NCI-H2029 treated with DMSO at 0.1 percent for 48 hours (cell line): ENCODE measurements at regions not wholly inside any gene's neighbourhood (a gene's known extent, or its start where the extent isn't known, plus 50 kb on each side); places are given as distances from the start of the nearest gene placed in this dataset.
"Not testable (repeated sequence)": the region's sequence is repeated elsewhere in the genome, so short reads cannot be mapped to it uniquely, and the experiment has no call there.

Source experiments
- DNase-seq: peaks from one replicate; lab custom pipeline; 2025; lab: John Stamatoyannopoulos, UW

DNA sequence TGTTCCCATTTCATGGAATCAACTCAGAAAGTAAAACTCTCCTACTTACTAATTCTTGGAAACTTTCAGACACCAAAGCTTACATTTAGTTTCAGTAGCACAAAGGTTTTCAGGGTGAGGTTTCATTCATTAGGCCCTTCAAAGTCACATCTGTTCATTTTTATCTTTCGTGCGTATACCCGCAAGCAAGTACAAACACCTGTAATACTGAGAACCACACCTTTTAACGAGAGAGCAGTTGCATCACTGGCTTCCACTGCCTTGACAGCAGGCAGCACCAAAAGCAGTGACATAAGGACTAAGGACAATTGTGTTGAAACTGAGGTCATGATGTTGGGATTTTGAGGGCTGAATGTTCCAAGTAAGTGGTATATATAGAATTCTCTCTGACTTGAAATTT lies 60.5 kb downstream of the GOLGA6L22 start:
- DNase-seq = not testable (repeated sequence)

DNA sequence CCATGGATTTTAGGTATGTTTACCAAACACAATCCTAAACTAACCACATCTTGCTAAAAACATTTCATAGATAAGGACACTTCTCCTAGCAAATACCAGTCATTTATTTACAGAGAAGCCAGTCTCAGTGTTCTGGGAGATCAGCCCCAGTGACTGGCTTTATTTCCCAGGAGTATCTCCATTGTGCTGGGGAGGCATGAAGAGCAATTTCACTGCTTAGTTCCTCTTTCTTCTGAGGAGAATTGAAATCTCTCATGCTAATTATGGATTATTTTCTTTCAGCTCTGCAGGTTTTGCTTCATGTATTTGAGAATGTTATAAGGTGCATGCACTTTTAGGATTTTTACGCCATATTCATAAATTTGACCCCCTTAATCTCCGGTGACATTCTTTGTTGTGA lies 67.8 kb downstream of the GOLGA6L22 start:
- DNase-seq = not testable (repeated sequence)

DNA sequence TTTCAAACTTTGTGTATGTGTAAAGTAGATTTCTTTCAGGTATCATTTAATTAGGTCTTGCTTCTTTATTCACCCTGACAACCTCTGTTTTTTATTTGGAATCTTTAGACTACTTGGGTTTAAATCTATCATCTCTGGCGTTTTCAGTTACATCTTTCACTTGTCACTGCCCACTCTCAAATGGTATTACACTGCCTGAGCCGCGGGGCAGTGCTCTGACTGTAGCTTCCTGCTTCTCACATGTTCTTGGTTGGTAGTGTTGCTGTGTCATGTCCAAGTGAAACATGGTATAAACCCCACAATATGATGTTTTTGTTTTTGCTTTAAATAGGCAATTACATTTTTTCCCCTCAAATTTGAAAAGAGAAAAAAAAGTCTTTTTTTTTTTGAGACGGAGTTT lies 68.3 kb downstream of the GOLGA6L22 start:
- not testable (repeated sequence) for DNase-seq

DNA sequence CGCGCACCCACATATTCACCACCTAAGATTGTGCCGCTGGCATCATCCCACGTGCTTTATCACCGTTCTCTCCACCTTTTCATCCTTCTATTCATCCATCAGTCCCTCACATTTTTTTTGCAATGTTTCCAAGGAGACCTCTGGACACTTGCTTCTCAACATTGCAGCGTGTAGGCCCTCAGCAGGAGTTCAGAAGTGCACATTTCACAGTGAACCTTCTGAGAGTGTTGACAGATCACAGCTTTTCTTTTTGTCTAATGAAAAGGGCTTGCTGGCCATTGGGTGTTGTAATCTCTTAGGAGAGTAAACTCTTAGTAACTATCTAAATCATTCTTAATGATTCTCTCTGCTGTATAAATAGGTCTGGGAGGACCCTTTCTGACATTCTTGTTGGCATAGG lies 70.5 kb downstream of the GOLGA6L22 start:
- not testable (repeated sequence) for DNase-seq

DNA sequence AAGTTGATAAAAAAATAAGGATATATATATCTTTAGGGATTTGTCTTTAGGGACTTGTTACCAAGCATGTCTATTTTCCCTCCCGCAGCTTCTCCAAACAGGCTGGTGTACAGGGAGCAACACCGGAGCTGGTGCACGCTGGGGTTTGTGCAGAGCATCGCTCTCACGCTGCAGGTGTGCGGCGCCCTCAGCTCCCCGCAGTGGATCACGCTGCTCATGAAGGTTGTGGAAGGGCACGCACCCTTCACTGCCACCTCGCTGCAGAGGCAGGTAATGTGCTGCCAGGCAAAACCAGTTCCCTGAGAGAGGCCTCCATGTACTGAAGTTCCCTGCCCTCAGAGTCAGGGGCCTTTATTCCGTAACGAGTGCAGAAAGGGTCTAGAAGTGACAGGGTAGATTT lies 101.0 kb downstream of the GOLGA6L22 start:
- not testable (repeated sequence) for DNase-seq

DNA sequence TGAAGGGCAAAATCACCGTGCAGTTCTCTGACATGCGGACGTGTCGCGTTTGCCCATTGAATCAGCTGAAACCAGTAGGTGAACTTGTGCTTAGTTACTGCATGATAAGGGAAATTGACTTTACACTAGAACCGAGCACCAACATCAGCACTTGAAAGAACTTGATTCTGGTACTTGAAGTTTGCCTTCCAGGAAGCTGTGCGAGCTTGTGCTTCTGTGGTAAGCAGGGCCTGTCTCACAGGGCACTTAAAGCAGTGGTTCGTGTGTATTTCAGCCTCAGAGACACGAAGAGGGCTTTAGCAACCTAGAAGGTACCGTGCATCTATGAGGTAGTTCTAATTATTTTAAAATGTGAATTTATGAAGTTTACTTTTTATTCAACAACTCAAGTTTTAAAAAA lies 103.0 kb downstream of the GOLGA6L22 start:
- DNase-seq = not testable (repeated sequence)

DNA sequence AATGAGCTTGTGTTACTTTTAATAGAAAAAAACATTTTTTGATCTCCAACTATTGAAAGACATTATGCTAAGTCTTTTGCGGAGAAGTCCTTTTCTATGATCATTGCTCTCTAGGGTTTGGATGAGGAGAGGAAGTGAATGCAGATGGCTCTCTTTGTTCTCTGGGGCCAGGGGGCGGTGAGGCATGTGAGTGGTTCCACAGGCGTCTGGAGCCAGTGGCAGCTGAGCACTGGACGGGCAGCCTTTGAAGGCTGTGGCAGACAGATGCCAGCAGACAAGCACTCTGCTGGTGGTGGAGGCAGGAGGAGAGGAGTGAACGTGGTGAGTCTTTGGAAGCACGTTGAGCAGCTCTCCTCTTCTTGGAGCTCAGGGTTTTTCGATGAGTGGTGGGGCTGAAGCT lies 107.8 kb downstream of the GOLGA6L22 start:
- not testable (repeated sequence) for DNase-seq

DNA sequence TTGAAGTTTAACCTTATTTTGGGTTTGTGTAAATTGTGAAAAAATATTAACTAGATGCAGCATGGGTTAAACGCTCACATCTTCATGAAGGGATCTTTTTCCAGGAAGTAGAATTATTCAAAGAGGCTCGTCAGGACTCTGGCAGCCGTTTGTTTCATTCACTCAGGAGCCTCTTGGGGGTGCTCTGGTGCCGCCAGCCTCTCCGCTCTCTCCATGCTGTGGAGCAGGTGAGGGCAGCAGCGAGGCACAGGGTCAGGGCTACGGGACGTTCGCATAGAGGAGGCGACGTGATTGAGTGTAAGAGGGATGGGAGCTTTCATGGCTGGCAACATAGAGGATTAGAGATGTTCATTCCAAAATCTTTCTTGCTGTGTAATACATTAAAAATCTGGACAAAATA lies 110.8 kb downstream of the GOLGA6L22 start:
- DNase-seq = not testable (repeated sequence)

DNA sequence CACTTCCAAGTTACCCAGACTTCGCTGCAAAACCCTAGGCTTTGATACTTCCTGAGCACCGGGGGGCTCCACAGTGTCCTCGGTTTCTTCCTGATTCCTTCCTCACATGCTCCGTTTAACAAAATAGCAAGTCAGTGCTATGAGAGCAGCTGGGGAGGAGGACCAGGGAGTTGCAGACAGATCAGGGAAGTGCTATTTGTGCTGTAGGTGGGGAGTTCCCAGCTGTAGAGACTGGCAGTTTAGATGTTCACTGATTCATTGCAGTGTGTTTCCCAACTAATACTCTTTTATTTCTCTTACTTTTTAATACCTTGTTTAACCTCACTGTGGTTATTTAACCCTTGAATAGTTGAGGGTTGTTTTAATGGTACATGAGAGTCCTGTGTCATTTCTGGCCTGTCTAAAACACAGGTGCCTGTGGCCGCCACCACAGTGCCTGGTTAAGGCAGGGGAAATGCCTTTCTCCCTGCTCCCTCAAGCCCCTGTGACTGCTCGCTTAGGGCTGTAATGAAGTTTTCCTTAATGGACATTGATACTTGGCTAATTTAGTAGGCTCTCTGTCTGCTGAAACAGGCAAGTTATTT lies 113.5 kb downstream of the GOLGA6L22 start:
- DNase-seq = not testable (repeated sequence)

DNA sequence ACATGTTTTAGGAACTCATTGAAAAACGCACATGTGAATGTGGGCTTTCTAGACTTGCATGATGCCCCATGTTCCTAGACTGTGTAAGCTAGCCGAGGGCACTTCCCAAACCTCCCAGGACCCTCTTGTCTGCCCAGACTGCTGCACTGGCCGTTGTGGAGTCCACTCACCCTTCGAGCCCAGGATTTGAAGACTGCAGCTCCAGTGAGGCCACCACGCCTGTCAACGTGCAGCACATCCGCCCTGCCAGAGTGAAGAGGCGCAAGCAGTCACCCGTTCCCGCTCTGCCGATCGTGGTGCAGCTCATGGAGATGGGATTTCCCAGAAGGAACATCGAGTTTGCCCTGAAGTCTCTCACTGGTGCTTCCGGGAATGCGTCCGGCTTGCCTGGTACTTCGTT lies 114.1 kb downstream of the GOLGA6L22 start:
- not testable (repeated sequence) for DNase-seq

DNA sequence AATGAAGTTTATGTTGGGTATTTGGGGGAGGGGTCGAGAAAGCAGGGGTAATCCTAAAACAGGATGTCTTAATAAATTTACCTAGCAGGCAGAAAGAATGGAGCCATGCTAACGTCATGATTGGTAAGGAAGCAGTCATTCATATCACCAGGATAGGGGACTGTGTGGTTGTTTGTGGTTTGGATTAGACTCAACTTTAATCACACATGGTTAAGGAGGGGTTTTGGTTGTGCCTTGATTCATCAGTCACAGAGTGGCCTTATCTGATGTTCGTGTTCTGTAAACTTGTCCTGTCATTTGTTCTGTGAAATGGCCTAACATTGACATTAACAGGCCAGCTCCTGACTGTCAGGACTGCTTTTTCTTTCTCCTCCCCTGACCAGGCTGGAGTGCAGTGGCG lies 119.1 kb downstream of the GOLGA6L22 start:
- DNase-seq = not testable (repeated sequence)

DNA sequence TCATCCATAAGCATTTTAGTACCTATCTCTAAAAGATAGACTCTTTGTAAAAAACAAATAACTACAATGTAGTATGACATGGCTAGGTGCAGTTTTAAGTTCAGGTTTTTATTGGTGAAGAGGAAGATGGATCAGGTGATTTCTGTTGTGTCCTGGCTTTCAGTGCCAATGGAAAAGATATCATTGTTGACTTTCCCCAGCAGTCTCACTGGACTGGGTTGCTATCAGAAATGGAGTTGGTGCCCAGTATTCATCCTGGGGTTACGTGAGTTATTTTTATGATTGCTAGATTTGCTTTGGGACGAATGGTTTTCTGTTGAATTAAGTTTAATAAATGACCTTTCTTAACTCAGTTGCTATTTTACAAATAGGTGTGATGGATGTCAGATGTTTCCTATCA lies 120.5 kb downstream of the GOLGA6L22 start:
- not testable (repeated sequence) for DNase-seq

DNA sequence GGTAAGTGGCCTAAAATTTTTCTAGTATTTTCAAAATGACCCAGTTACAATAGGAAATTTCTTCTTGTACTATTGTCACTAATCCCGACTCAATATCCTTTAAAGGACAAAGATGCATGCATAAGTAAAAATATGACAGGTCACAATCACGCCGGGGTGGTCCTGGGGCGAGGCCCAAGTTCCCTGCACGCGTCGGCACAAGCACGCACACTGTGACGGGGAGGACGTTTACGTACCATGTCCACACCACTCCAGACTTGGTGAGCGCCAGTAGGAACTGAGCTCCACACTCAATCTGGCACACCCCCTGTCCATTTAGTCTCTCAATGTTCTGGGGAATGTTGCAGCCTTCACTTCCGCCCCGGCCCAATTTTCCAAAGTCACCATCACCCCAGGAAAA lies 128.7 kb downstream of the GOLGA6L22 start:
- DNase-seq = not testable (repeated sequence)

DNA sequence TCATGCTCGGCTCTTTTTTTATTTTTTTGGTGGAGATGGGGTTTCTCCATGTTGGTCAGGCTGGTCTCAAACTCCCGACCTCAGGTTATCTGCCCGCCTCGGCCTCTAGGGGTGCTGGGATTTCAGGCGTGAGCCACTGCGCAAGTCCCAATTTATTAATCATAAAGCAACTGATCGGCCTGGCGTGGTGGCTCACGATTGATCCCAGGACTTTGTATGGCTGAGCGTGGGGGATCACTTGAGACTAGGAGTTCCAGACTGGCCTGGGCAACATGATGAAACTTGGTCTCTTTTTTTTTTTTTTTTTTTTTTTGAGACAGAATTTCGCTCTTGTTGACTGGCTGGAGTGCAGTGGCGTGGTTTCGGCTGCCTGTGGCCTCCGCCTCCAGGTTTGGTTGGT lies 139.8 kb downstream of the GOLGA6L22 start:
- not testable (repeated sequence) for DNase-seq

DNA sequence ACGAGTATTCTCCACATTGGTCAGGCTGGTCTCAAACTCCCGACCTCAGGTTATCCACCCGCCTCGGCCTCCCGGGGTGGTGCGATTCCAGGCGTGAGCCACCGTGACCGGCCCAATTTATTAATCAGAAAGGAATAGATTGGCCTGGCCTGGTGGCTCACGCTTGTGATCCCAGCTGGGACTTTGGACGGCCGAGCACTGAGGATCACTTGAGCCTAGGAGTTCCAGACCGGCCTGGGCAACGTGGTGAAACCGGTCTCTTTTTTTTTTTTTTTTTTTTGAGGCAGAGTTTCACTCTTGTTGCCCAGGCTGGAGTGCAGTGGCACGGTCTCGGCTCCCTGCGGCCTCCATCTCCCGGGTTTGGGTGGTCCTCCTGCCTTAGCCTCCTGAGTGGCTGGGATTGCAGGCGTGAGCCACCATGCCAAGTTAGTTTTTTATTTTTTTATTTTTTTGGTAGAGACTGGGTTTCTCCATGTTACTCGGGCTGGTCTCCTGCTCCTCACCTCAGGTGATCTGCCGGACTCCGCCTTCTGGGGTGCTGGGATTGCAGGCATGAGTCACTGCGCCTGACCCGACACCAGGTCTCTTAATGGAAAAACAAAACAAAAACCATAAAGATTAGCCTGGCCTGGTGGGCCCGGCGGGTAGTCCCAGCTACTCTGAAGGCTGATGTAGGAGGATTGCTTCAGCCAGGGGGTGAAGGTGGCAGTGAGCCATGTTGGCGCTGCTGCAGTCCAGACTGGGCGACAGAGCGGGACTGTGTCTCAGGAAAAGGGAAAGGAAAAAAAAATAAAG lies 141.0 kb downstream of the GOLGA6L22 start:
- not testable (repeated sequence) for DNase-seq

DNA sequence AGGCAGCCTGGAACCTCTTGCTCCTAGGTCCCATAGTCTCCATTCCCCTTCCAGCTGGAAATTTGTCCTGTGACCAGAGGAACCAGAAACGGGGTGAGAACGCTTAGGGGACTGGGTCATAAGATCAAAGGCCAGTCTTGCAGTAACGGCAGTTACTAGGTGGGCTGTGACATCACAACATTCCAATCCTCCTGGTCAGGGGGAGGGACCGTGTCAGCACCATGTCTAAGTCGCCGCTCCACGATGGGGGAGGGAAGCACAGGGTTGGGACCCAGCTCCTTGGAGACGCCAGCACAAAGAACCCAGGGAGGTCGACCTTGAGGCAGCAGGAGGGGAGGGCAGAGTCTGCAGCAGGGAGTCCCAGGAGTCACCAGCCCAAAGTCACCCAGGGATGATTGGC lies 158.3 kb downstream of the GOLGA6L22 start:
- not testable (repeated sequence) for DNase-seq

DNA sequence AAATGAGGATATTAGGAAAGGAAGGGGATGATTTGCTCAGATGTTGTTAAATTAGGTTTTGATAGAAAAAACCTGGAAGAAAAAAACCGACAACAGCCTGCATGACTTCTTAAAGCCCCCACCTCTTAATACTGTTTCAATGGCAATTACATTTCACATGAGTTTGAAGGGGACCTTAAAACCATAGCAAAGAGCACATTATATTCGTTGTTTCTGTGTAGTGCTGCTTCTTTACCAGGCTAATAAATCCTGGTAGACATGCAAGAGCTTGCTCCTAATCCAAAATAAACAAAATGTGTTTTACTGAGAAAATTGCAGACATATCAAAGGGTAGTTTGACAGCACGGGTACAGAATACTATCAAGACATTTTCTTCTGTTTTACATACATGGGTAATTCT lies 154.7 kb upstream of the NIPA1 start:
- DNase-seq = not testable (repeated sequence)

DNA sequence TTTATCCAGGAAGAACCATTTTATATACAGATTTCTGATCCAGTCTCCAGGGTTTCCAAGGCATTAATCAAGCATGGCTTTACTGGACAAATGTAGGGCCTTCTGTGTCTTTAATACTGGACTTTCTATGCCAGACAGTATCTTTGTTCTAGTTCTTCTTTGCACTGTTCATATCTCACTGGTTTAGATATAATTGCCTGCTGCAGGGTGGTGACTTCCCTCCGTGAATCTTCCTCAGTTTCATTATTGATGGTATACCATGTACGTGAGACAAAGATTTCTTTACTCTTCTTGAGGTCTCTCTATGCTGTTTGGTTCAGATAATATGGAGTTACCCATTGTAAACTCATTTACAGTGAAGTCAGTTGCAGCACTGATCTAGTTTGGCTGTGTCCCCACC lies 146.5 kb upstream of the NIPA1 start:
- DNase-seq = not testable (repeated sequence)

DNA sequence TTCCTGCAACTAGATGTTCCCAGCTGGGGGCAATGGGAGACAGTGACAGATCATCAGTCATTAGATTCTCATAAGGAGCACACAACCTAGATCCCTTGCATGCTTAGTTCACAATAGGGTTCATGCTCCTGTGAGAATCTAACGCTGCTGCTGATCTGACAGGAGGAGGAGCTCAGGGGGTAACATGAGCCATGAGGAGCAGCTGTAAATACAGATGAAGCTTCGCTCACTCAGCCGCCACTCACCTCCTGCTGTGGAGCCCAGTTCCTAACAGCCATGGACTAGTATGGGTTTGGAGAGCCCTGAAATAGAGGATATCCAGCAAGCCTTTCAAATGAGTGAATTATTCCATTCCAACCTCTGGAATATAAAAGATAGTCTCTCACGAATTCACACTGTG lies 137.0 kb upstream of the NIPA1 start:
- not testable (repeated sequence) for DNase-seq

DNA sequence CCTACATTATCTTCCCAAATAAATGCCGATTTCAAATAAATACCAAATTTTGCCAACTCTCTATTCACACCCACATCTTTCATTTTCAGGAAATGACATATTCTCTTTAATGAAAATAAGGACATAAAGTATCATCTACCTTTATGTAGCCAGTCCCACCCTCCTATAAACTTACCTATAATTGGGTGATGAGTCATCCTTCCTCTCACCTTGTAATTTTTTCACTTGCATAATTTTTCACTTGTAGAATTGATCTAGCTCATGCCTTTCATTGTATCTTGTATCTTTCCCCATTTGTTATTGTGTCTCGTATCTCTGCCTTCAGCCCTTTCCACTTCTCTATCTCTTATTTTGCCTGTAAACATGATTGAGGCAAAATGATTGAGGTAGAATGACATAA lies 135.3 kb upstream of the NIPA1 start:
- DNase-seq = not testable (repeated sequence)

DNA sequence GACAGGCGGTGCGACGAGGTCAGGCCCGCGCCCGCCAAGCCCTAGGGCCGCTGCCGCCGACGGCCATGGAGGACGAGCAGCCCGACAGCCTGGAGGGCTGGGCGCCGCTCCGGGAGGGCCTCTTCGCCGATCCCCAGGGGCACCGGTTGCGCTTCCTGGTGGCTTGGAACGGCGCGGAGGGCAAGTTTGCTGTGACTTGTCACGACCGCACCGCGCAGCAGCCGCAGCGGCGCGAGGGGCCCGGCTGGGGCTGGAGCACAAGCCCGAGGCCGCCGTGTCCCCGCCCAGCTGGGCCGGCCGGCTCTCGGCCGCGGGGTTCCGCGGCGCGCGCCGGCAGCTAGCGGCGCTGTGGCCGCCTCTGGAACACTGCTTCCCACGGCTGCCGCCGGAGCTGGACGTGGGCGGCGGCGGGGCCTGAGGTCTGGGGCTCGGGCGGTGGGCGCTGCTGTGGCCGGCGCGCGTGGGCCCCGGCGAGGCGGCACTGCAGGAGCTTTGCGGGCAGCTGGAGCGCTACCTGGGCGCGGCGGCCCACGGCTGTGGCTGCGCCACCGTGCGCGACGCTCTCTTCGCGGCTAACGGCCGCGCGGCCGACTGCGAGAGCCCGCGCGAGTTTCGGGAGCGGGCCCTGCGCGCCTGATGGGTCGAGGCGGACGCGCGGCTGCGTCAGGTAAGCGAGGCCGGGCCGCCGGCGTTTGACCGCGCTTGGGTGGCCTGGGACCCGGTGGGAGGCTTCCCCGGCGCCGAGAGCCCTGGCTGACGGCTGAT lies 122.0 kb upstream of the NIPA1 start:
- DNase-seq = not testable (repeated sequence)

DNA sequence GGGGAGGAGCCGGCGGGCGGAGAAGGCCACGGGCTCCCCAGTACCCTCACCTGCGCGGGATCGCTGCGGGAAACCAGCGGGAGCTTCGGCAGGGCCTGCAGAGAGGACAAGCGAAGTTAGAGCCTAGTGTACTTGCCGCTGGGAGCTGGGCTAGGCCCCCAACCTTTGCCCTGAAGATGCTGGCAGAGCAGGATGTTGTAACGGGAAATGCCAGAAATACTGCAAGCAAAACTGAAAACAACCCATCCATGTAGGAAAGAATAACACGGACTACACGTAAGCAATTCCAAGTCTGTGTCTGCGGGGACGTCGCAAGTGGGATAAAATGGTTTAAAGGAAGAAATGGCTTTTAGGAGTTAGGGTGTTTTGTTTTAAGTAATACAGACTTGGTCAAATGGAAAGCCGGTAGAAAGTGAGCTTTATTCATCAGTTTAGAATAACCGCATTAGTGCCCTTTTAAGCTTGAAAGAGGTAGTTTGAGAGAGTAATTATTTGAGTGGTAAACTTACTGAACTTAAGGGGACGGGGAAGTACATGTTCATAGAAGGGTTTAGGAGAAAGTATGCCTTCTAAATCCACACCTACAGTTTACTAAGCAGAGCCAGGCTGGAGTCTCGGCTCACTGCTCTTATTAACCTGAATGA lies 121.3 kb upstream of the NIPA1 start:
- peak; percentile 10 for DNase-seq
